ENCODE measurements at regions not wholly inside any gene's neighbourhood (a gene's known extent, or its start where the extent isn't known, plus 50 kb on each side); places are given as distances from the start of the nearest gene placed in this dataset.

GRCh38 chr12:98211909-98212695 lies 303.3 kb upstream of the TMPO start:
- in situ Hi-C loops (cut with MboI; ENCODE audit: low sequenced_read_pairs in 4 of 4) (no loop called here), intact Hi-C loops (cut with DNase I; ENCODE audit: low total_unique reads) (no loop called here)
- Histone ChIP-seq H3K27ac (no peak overlapping the region), H3K27me3 (no peaks in the 10 kb centered on the region), H3K4me1 (no peaks in the 10 kb centered on the region), H3K4me3 (no peak overlapping the region), H3K9me3 (no peaks in the 10 kb centered on the region), H3K36me3 (no peaks in the 10 kb centered on the region)
- ATAC-seq (no peak), DNase-seq (no peak)
- TF ChIP-seq CTCF (IDR thresholded peaks at IDR 0.05 in 4 of 5, conservative IDR thresholded peaks at IDR 0.05 in 1 of 5) (no peak), POLR2A (IDR thresholded peaks at IDR 0.05) (no peak)

- TF ChIP-seq POLR2A (IDR thresholded peaks at IDR 0.05): no peak
- TF ChIP-seq CTCF (IDR thresholded peaks at IDR 0.05 in 4 of 5, conservative IDR thresholded peaks at IDR 0.05 in 1 of 5): no peak
- Histone ChIP-seq H3K4me1 (no peaks in the 10 kb centered on the region), H3K9me3 (no peaks in the 10 kb centered on the region), H3K27me3 (no peaks in the 10 kb centered on the region), H3K27ac (no peak overlapping the region), H3K36me3 (no peaks in the 10 kb centered on the region), H3K4me3 (no peak overlapping the region)
- intact Hi-C loops (cut with DNase I; ENCODE audit: low total_unique reads): no loop called here
- in situ Hi-C loops (cut with MboI; ENCODE audit: low sequenced_read_pairs in 4 of 4): no loop called here
- ATAC-seq: no peak
- no peak for DNase-seq
Measured at GRCh38 chr12:98213556-98213955, 301.8 kb upstream of the TMPO start.

DNA sequence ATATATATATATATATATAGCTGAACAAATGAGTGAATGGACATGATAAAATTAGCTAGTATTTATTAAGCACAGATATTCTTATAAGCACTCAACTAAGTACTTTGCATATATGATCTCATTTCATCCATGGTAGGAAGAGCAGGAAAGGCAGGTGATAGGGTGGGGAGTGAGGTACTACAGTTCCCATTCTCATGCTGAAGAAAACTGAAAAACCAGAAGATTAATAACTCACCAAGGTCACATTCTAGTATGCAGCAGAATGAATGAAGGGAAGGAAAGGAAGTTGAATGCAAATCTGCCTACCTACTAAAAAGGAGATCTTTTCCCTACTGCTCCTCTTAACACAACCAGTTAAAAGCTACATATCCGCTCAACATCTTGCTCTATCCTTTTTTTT lies 298.1 kb upstream of the TMPO start:
- Histone ChIP-seq H3K4me1 (no peaks in the 10 kb centered on the region), H3K9me3 (no peaks in the 10 kb centered on the region), H3K36me3 (no peaks in the 10 kb centered on the region), H3K27me3 (no peaks in the 10 kb centered on the region), H3K27ac (no peak overlapping the region), H3K4me3 (no peak overlapping the region)
- in situ Hi-C loops (cut with MboI; ENCODE audit: low sequenced_read_pairs in 4 of 4): no loop called here
- DNase-seq (no peak), ATAC-seq (no peak)
- no peak for TF ChIP-seq POLR2A (IDR thresholded peaks at IDR 0.05)
- no peak for TF ChIP-seq CTCF (IDR thresholded peaks at IDR 0.05 in 4 of 5, conservative IDR thresholded peaks at IDR 0.05 in 1 of 5)
- intact Hi-C loops (cut with DNase I; ENCODE audit: low total_unique reads): no loop called here

- DNase-seq (no peak), ATAC-seq (no peak)
- Histone ChIP-seq H3K4me1 (no peaks in the 10 kb centered on the region), H3K27ac (no peak overlapping the region), H3K4me3 (no peak overlapping the region), H3K9me3 (no peaks in the 10 kb centered on the region), H3K27me3 (no peaks in the 10 kb centered on the region), H3K36me3 (no peaks in the 10 kb centered on the region)
- in situ Hi-C loops (cut with MboI; ENCODE audit: low sequenced_read_pairs in 4 of 4) (no loop called here), intact Hi-C loops (cut with DNase I; ENCODE audit: low total_unique reads) (no loop called here)
- no peak for TF ChIP-seq CTCF (IDR thresholded peaks at IDR 0.05 in 4 of 5, conservative IDR thresholded peaks at IDR 0.05 in 1 of 5)
- no peak for TF ChIP-seq POLR2A (IDR thresholded peaks at IDR 0.05)
Measured at GRCh38 chr12:98220636-98221035, 294.8 kb upstream of the TMPO start.
